ENCODE measurements at regions not wholly inside any gene's neighbourhood (a gene's known extent, or its start where the extent isn't known, plus 50 kb on each side); places are given as distances from the start of the nearest gene placed in this dataset.

DNA sequence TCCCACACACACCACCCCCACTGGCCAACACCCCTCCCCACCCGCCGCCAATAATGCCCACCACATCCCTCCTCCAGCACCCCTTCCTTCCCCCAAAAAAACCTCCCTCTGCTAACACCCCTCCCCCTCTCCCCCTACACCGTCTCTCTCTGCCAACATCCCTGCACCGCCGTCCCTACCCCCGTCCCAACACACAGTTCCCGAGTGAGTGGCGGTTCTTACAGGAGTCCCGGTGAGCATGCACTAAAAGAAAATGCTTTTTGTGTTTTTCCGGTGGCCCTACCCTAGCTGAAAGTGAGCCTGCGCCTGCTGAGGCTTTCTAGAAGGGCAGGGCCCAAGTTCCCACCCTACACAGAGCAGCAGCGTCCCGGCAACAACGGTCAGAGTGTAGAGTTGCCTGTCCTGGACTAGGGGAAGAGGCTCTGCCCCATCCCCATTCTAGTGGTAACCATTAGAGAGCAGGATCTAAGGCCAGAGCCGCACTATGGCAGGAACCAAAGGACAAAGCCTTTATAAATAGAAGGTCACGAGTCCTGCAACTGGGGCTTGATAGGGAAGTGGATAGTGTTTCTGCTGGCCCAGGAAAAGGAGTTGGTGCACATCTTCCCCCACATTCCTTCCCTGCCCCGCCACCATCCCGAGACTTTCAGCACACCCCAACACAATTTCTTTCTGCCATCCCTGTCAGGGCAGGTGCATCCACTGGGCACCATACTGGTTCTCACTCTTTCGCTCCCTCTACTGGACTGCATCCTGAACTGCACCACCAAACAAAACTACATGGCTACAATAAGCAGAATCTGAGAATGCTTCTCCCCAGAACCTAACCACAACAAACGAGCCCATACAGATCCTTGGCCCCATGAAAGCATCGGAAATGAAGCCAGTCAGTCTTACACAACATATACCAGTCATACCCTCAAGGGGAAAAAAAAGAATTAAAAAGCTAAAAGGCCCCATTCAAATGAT is 78.1 kb upstream of the PAGE3 start:
- TF ChIP-seq EZH2 (IDR thresholded peaks at IDR 0.05; ENCODE audit: borderline replicate concordance, insufficient read depth, low read depth, low read length, poor library complexity, severe bottlenecking) (no peak), CTCF (IDR thresholded peaks at IDR 0.05) (peak; percentile 43)
- H3K27ac Mint-ChIP-seq: no peak overlapping the region
- intact Hi-C loops (cut with micrococcal nuclease): no loop called here

GRCh38 chrX:55356609-55357008 is 91.9 kb upstream of the PAGE3 start:
- 91% methylated on average over 4 of the region's 6 CpGs for WGBS (ENCODE audit: insufficient coverage)
- H3K36me3 ChIP-seq (replicated peaks in 1 of 2; ENCODE audit: control extremely low read depth in 1 of 2, control insufficient read depth in 1 of 2, extremely low read depth in 1 of 2, insufficient read depth in 2 of 2, low read length in 1 of 2): no peaks in the 10 kb centered on the region
- no peaks in the 10 kb centered on the region for H3K9me3 Mint-ChIP-seq (ENCODE audit: insufficient read depth)
- H3K4me3 ChIP-seq (ENCODE audit: control extremely low read depth in 1 of 5, extremely low read depth in 1 of 5, insufficient read depth in 1 of 5, low read depth in 2 of 5, low read length in 4 of 5): no peak overlapping the region
- H3K4me3 Mint-ChIP-seq: no peak overlapping the region
- POLR2A ChIA-PET: no interaction called here
- no peak for TF ChIP-seq EZH2 (IDR thresholded peaks at IDR 0.05; ENCODE audit: borderline replicate concordance, insufficient read depth, low read depth, low read length, poor library complexity, severe bottlenecking)
- TF ChIP-seq CTCF (IDR thresholded peaks at IDR 0.05): no peak
- CTCF ChIA-PET: no interaction called here
- no peaks in the 10 kb centered on the region for H3K4me1 Mint-ChIP-seq
- H3K27ac ChIP-seq (ENCODE audit: low read length in 2 of 2): no peak overlapping the region
- H4K20me1 ChIP-seq (ENCODE audit: control insufficient read depth, insufficient read depth, low read length, poor library complexity, severe bottlenecking): no peaks in the 10 kb centered on the region
- H3K4me2 ChIP-seq (replicated peaks; ENCODE audit: low read depth, low read length, poor library complexity, severe bottlenecking): no peak overlapping the region
- no peak overlapping the region for H3K9ac ChIP-seq (ENCODE audit: low read length)
- H3K27me3 Mint-ChIP-seq: peaks cover 9% of the 10 kb centered on the region
- H3K27ac Mint-ChIP-seq: no peak overlapping the region
- intact Hi-C loops (cut with micrococcal nuclease): no loop called here
- no peaks in the 10 kb centered on the region for H3K27me3 ChIP-seq (replicated peaks in 1 of 4; ENCODE audit: control extremely low read depth in 1 of 4, control insufficient read depth in 3 of 4, insufficient read depth in 4 of 4, low read length in 3 of 4)
- no peaks in the 10 kb centered on the region for H3K4me1 ChIP-seq (ENCODE audit: control insufficient read depth in 2 of 2, insufficient read depth in 2 of 2, low read length in 2 of 2)
- H3K79me2 ChIP-seq (ENCODE audit: control insufficient read depth, insufficient read depth, low read length): no peaks in the 10 kb centered on the region
- DNase-seq (no peak), ATAC-seq (ENCODE audit: low read depth) (no peak)
- H3K9me3 ChIP-seq (ENCODE audit: control extremely low read depth in 1 of 3, control insufficient read depth in 2 of 3, insufficient read depth in 1 of 3, low read length in 2 of 3): peaks cover 0 to 3% (median 0%) of the 10 kb centered on the region in 3 donors
- no peak overlapping the region for H2AFZ ChIP-seq (ENCODE audit: insufficient read depth, low read depth, low read length, poor library complexity, severe bottlenecking)

More for the DNA sequence above, 78.1 kb upstream of the PAGE3 start:
- no peaks in the 10 kb centered on the region for H3K79me2 ChIP-seq (ENCODE audit: control insufficient read depth, insufficient read depth, low read length)
- no peak overlapping the region for H3K4me2 ChIP-seq (replicated peaks; ENCODE audit: low read depth, low read length, poor library complexity, severe bottlenecking)
- 60% methylated on average over 9 of the region's 21 CpGs for whole genome bisulfite sequencing (ENCODE audit: insufficient coverage)
- no peaks in the 10 kb centered on the region for H3K27me3 ChIP-seq (replicated peaks in 1 of 4; ENCODE audit: control extremely low read depth in 1 of 4, control insufficient read depth in 3 of 4, insufficient read depth in 4 of 4, low read length in 3 of 4)
- H3K36me3 ChIP-seq (replicated peaks in 1 of 2; ENCODE audit: control extremely low read depth in 1 of 2, control insufficient read depth in 1 of 2, extremely low read depth in 1 of 2, insufficient read depth in 2 of 2, low read length in 1 of 2): no peaks in the 10 kb centered on the region
- Mint-ChIP-seq H3K9me3 (ENCODE audit: insufficient read depth) (no peaks in the 10 kb centered on the region), H3K4me3 (no peak overlapping the region), H3K27me3 (peaks cover 4% of the 10 kb centered on the region), H3K4me1 (peaks cover 3% of the 10 kb centered on the region)
- no peak overlapping the region for H3K9ac ChIP-seq (ENCODE audit: low read length)
- H3K4me1 ChIP-seq (ENCODE audit: control insufficient read depth in 2 of 2, insufficient read depth in 2 of 2, low read length in 2 of 2): no peaks in the 10 kb centered on the region
- POLR2A ChIA-PET: no interaction called here
- CTCF ChIA-PET: interaction anchor here (0.6 to 0.8 kb wide), 3 partner anchors 11 to 1300 kb away, joined by 3 to 5 read pairs (median 4); partner anchors contain the start of gene RRAGB
- no peak overlapping the region for H3K27ac ChIP-seq (ENCODE audit: low read length in 2 of 2)
- peak overlapping the region; percentile 33 for H2AFZ ChIP-seq (ENCODE audit: insufficient read depth, low read depth, low read length, poor library complexity, severe bottlenecking)
- ATAC-seq (ENCODE audit: low read depth): peak; percentile 60
- no peaks in the 10 kb centered on the region for H4K20me1 ChIP-seq (ENCODE audit: control insufficient read depth, insufficient read depth, low read length, poor library complexity, severe bottlenecking)
- H3K9me3 ChIP-seq (ENCODE audit: control extremely low read depth in 1 of 3, control insufficient read depth in 2 of 3, insufficient read depth in 1 of 3, low read length in 2 of 3): no peaks in the 10 kb centered on the region
- peak; percentile 33 for DNase-seq
- H3K4me3 ChIP-seq (ENCODE audit: control extremely low read depth in 1 of 5, extremely low read depth in 1 of 5, insufficient read depth in 1 of 5, low read depth in 2 of 5, low read length in 4 of 5): no peak overlapping the region

Data from B cell (primary cell).